ENCODE measurements at regions not wholly inside any gene's neighbourhood (a gene's known extent, or its start where the extent isn't known, plus 50 kb on each side); places are given as distances from the start of the nearest gene placed in this dataset.

GRCh38 chr3:182240474-182240873 lies 528.7 kb downstream of the SOX2 start:
- no peak for TF ChIP-seq POLR2A (IDR thresholded peaks at IDR 0.05)
- TF ChIP-seq CTCF (IDR thresholded peaks at IDR 0.05): no peak

Data from vagina (tissue), 2 donors.